Colonic mucosa (tissue), 4 donors: ENCODE measurements at regions not wholly inside any gene's neighbourhood (a gene's known extent, or its start where the extent isn't known, plus 50 kb on each side); places are given as distances from the start of the nearest gene placed in this dataset.
"Not testable (repeated sequence)": the region's sequence is repeated elsewhere in the genome, so short reads cannot be mapped to it uniquely, and the experiment has no call there.

Experiments
- DNase-seq: peaks from one replicate; pipeline ENCODE4 v3.0.0-alpha.2; 2020
- H3K27ac ChIP-seq: fragments of 200-600 bp; one replicate; pipeline ENCODE4 v1.8.0; 2021
- H3K27me3 ChIP-seq: fragments of 200-600 bp; one replicate; pipeline ENCODE4 v1.8.0; 2021
- H3K36me3 ChIP-seq: fragments of 200-600 bp; one replicate; pipeline ENCODE4 v1.8.0; 2021
- H3K4me1 ChIP-seq: fragments of 200-600 bp; one replicate; pipeline ENCODE4 v1.8.0; 2021; ENCODE audit warnings: mild to moderate bottlenecking
- H3K4me3 ChIP-seq: fragments of 200-600 bp; one replicate; pipeline ENCODE4 v1.8.0; 2021
- H3K9ac ChIP-seq, 2 donors: one replicate each; pipeline ENCODE4 v1.7.0; 2013; ENCODE audit warnings: control low read depth in 2 of 2, low read depth in 2 of 2, low read length in 2 of 2
- H3K9me3 ChIP-seq: fragments of 200-600 bp; one replicate; pipeline ENCODE4 v1.8.0; 2021
- intact Hi-C: fragments of 100-400 bp; cut with DNase I; formaldehyde crosslinking; loops from one replicate; pipeline ENCODE4 v1.14.1; 2022
- TF ChIP-seq, protein P1 (sequence below): fragments of 200-600 bp; IDR thresholded peaks from one replicate; pipeline ENCODE4 v1.8.0; 2022; ENCODE audit warnings: antibody characterized with exemption, mild to moderate bottlenecking
- donor health status: healthy.
- donor health status: DM: no; HTN: no; CAD: no.
- donor health status: DM: no; HTN: no; CAD: no.

DNA sequence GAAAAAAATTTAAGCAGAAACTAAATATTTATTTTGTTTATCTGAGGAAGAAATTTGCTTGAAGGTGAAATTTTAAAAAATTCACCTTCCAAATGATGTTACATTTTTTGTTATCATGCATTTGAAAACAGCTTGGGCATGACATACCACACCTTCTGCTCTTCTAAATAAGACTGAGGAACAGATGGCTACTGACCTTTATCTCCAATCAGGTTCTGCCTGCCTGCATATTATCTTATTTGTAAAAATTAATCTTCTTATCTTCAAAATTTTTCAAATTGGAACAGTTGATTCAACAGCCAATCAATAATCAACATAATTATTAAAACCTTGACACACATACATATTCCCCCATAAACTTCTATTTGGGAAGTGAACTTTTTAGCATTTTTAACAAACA, 641.8 kb upstream of the ZNF385D start:
- no peaks in the 10 kb centered on the region for H3K36me3 ChIP-seq
- H3K4me3 ChIP-seq: no peak overlapping the region
- no peaks in the 10 kb centered on the region for H3K4me1 ChIP-seq
- H3K27me3 ChIP-seq: no peaks in the 10 kb centered on the region
- no peak overlapping the region for H3K9ac ChIP-seq
- TF ChIP-seq, protein P1, sequence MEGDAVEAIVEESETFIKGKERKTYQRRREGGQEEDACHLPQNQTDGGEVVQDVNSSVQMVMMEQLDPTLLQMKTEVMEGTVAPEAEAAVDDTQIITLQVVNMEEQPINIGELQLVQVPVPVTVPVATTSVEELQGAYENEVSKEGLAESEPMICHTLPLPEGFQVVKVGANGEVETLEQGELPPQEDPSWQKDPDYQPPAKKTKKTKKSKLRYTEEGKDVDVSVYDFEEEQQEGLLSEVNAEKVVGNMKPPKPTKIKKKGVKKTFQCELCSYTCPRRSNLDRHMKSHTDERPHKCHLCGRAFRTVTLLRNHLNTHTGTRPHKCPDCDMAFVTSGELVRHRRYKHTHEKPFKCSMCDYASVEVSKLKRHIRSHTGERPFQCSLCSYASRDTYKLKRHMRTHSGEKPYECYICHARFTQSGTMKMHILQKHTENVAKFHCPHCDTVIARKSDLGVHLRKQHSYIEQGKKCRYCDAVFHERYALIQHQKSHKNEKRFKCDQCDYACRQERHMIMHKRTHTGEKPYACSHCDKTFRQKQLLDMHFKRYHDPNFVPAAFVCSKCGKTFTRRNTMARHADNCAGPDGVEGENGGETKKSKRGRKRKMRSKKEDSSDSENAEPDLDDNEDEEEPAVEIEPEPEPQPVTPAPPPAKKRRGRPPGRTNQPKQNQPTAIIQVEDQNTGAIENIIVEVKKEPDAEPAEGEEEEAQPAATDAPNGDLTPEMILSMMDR: no peak
- H3K27ac ChIP-seq: no peak overlapping the region
- intact Hi-C loops: no loop called here
- no peaks in the 10 kb centered on the region for H3K9me3 ChIP-seq
- DNase-seq: no peak

DNA sequence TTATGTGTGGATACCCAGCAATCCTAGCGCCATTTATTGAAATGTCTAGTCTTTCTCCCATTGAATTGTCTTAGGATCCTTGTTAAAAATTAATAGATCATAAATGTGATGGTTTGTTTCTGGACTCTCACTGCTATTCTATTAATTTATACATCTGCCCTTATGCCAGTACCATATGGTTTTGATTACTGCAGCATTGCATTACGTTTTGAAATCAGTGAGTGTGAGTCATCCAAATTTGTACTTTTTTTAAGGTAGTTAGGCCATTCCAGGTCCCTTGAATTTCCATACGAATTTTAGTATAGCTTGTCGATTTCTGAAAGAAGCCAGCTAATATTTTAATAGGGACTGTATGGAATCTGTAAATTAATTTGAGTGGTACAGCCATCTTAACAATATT, 648.6 kb upstream of the ZNF385D start:
- H3K9ac ChIP-seq: no peak overlapping the region
- H3K27ac ChIP-seq: no peak overlapping the region
- DNase-seq: no peak
- intact Hi-C loops: no loop called here
- TF ChIP-seq, protein P1: no peak
- H3K36me3 ChIP-seq: no peaks in the 10 kb centered on the region
- H3K9me3 ChIP-seq: no peaks in the 10 kb centered on the region
- no peaks in the 10 kb centered on the region for H3K4me1 ChIP-seq
- H3K4me3 ChIP-seq: no peak overlapping the region
- H3K27me3 ChIP-seq: no peaks in the 10 kb centered on the region

DNA sequence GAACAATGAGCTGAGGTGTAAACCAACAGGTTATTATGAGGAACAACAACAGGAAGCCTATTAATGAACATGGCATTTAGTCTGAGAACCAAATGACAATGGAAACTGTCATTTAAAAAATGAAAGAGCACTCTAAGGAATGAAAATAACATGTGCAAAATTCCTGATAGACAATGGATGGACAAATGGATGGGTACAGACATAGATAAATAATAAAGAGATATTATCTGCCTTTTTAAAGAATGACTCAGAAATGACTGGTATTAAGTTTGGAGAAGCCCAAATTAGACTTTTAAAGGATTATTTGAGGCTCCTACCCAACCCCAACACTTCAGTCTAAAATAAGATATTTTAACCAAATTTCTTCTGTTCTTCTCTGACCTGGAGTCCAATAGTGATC, 650.5 kb upstream of the ZNF385D start:
- intact Hi-C loops: no loop called here
- H3K4me3 ChIP-seq: no peak overlapping the region
- no peaks in the 10 kb centered on the region for H3K4me1 ChIP-seq
- TF ChIP-seq, protein P1: no peak
- H3K9me3 ChIP-seq: no peaks in the 10 kb centered on the region
- DNase-seq: no peak
- no peaks in the 10 kb centered on the region for H3K27me3 ChIP-seq
- H3K27ac ChIP-seq: no peak overlapping the region
- no peak overlapping the region for H3K9ac ChIP-seq
- no peaks in the 10 kb centered on the region for H3K36me3 ChIP-seq

DNA sequence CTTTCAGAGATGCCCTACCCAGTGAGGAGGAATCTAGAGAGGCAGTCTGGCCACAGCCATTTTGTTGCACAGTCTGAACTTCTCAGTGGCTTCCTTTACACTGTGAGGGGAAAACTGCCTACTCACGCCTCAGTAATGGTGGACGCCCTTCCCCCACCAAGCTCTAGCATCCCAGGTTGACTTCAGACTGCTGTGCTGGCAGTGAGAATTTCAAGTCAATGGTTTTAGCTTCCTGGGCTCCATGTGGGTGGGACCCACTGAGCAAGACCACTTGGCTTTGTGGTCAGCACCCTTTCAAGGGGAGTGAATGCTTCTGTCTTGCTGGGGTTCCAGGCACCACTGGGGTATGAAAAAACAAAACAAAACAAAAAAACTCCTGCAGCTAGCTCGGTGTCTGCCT, 663.2 kb upstream of the ZNF385D start:
- no peak overlapping the region for H3K4me3 ChIP-seq
- H3K27ac ChIP-seq: no peak overlapping the region
- intact Hi-C loops: no loop called here
- no peaks in the 10 kb centered on the region for H3K4me1 ChIP-seq
- H3K36me3 ChIP-seq: no peaks in the 10 kb centered on the region
- TF ChIP-seq, protein P1: no peak
- no peaks in the 10 kb centered on the region for H3K9me3 ChIP-seq
- H3K27me3 ChIP-seq: no peaks in the 10 kb centered on the region
- no peak overlapping the region for H3K9ac ChIP-seq
- no peak for DNase-seq

DNA sequence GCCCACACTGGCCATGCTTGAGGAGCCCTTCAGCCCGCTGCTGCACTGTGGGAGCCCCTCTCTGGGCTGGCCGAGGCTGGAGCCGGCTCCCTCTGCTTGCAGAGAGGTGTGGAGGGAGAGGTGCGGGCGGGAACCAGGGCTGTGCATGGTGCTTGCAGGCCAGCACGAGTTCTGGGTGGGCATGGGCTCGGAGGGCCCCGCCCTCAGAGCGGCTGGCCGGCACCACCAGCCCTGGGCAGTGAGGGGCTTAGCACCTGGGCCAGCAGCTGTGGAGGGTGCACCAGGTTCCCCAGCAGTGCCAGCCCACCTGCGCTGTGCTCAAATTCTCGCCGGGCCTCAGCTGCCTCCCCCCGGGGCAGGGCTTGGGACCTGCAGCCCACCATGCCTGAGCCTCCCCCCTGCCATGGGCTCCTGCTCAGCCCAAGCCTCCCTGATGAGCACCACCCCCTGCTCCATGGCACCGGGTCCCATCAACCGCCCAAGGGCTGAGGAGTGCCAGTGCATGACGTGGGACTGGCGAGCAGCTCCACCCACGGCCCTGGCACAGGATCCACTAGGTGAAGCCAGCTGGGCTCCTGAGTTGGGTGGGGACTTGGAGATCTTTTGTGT, 665.9 kb upstream of the ZNF385D start:
- H3K4me1 ChIP-seq, H3K4me3 ChIP-seq, H3K9ac ChIP-seq, H3K27me3 ChIP-seq, H3K27ac ChIP-seq, H3K9me3 ChIP-seq, DNase-seq, H3K36me3 ChIP-seq, intact Hi-C loops: not testable (repeated sequence)

DNA sequence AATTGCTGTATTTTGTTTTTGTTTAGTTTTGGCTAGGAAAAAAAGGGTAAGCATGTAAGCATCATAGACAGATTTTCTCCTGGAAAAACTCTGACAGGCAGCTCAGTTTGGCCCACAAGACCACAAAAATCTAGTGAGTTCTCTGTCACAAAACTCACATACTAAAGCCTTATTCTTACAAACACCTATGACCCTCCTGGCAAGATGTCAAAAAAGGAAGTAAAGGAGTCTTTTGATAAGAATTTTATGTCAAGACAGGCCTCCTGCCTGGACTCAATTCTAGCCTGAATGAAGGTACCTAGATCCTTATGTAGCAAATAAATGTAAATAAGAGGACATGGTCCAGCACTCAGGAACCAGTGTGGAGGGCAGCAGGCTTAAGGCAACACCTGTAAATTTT, 668.3 kb upstream of the ZNF385D start:
- TF ChIP-seq, protein P1: no peak
- H3K27me3 ChIP-seq: no peaks in the 10 kb centered on the region
- no peak overlapping the region for H3K27ac ChIP-seq
- no peaks in the 10 kb centered on the region for H3K4me1 ChIP-seq
- no peaks in the 10 kb centered on the region for H3K36me3 ChIP-seq
- DNase-seq: no peak
- H3K9ac ChIP-seq: no peak overlapping the region
- no peaks in the 10 kb centered on the region for H3K9me3 ChIP-seq
- intact Hi-C loops: no loop called here
- H3K4me3 ChIP-seq: no peak overlapping the region
